Epithelial cell of esophagus (primary cell): ENCODE measurements at regions not wholly inside any gene's neighbourhood (a gene's known extent, or its start where the extent isn't known, plus 50 kb on each side); places are given as distances from the start of the nearest gene placed in this dataset.

Experiments
- DNase-seq: peaks from one replicate; pipeline ENCODE4 v3.0.0; 2010; ENCODE audit warnings: low read depth
- H3K4me3 ChIP-seq: 2 replicates; pipeline ENCODE4 v1.5.1; 2011; ENCODE audit warnings: mild to moderate bottlenecking, low read length, control low read depth
- TF ChIP-seq, protein P1 (sequence below): IDR thresholded peaks from 2 replicates; pipeline ENCODE4 v1.5.1; 2011; ENCODE audit warnings: low read depth, mild to moderate bottlenecking, low read length, control low read depth, inconsistent platforms; ENCODE audit not compliant: insufficient read depth; ENCODE audit errors: missing control alignments

DNA sequence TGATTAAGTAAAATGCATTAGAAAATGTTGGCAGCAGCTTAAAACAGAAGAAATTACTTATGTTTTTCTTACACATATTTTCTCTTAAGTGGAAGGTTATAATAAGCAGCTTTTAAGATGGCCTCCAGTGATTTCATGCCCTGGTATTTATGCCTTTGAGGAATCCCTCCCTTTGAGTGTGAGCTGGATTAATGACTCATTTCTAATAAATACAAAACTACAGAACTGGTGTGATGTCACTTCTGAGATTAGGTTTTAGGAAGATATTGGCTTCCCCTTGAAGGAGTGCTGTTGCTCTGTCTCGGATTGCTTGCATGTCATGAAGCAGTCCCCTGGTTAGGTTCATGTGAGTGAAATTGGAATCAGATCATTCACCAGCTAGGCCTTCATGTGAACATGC lies 143.2 kb upstream of the EPHA7 start:
- H3K4me3 ChIP-seq, result no peak overlapping the region
- TF ChIP-seq, protein P1, sequence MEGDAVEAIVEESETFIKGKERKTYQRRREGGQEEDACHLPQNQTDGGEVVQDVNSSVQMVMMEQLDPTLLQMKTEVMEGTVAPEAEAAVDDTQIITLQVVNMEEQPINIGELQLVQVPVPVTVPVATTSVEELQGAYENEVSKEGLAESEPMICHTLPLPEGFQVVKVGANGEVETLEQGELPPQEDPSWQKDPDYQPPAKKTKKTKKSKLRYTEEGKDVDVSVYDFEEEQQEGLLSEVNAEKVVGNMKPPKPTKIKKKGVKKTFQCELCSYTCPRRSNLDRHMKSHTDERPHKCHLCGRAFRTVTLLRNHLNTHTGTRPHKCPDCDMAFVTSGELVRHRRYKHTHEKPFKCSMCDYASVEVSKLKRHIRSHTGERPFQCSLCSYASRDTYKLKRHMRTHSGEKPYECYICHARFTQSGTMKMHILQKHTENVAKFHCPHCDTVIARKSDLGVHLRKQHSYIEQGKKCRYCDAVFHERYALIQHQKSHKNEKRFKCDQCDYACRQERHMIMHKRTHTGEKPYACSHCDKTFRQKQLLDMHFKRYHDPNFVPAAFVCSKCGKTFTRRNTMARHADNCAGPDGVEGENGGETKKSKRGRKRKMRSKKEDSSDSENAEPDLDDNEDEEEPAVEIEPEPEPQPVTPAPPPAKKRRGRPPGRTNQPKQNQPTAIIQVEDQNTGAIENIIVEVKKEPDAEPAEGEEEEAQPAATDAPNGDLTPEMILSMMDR, result no peak
- peak; percentile 33 for DNase-seq

- no peak for DNase-seq
- no peak overlapping the region for H3K4me3 ChIP-seq
- TF ChIP-seq, protein P1, result no peak
These were observed 135.9 kb upstream of the EPHA7 start for GRCh38 chr6:93555292-93555691.

DNA sequence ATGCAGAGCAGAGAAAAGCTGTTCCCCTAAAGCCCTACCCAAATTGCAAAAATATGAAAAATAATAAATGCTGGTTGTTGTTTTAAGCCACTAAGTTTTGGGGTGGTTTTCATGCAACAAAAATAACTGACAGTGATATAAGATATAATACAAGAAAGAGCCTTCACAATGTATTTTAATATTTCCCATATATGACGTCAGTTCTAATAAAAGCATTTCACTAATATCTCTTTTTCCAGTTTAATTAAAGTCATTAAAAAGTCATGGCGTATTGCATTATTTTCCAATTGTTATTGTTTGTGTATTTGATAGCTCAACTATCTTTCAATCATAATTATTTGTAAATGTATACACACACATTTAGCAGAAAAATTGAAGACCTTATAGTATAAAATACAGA lies 134.7 kb upstream of the EPHA7 start:
- TF ChIP-seq, protein P1, result no peak
- no peak for DNase-seq
- H3K4me3 ChIP-seq, result no peak overlapping the region

DNA sequence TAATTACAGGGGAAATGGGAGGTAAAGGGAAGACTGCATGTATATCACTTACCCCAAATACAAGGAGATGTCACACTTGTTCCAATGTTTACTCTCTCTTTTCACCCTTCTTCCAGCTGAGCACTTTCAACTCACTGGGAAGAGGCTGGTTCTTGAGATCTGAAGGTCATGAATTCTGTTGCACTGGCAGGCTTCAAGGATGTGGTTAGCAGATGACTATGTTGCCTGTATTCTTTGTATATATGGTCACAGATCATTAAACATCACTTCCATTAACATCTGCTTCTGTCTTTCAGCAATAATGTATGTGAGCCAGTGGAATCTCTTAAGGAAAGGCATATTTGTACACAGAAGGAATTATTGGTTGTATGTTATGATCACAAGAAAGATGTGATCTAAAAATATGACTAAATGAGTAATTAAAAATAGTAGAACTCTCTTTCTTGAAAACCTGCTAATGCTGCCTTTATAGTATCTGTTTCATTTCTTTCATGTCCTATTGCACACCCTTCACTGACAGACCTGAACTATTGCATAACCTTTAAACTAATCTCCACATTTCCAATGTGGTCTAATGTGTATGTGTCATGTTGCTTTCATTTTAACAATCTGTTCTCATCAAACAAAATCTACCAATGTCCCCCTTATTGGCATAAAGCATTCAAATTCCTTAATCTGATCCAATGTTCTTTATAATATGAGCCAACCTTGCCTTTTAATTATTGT lies 131.4 kb upstream of the EPHA7 start:
- DNase-seq, result no peak
- TF ChIP-seq, protein P1, result no peak
- no peak overlapping the region for H3K4me3 ChIP-seq

DNA sequence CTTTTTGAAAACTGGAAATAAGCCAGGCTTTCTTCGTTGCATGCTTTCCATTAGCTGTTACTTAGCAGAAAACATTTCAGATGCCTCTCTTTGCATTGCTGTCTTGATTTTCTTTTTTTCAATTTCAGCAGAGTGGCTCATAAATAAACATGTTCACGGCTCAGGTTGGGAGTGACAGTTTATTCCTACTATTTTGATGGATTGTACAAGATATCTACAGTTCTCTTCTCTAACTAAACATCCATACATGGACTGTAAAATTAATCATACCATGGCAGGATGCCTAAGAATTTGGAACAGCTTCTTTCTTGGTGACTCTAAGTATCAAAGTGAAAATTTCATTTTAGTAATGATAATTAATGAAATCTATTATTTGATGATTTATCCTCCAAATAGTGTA lies 130.5 kb upstream of the EPHA7 start:
- no peak overlapping the region for H3K4me3 ChIP-seq
- TF ChIP-seq, protein P1, result no peak
- no peak for DNase-seq

- DNase-seq, result no peak
- H3K4me3 ChIP-seq, result no peak overlapping the region
- TF ChIP-seq, protein P1, result no peak
These were observed 105.5 kb upstream of the EPHA7 start for GRCh38 chr6:93524671-93525451.

- H3K4me3 ChIP-seq, result no peak overlapping the region
- TF ChIP-seq, protein P1, result no peak
- no peak for DNase-seq
These were observed 104.0 kb upstream of the EPHA7 start for GRCh38 chr6:93523365-93523764.
